ENCODE measurements at regions not wholly inside any gene's neighbourhood (a gene's known extent, or its start where the extent isn't known, plus 50 kb on each side); places are given as distances from the start of the nearest gene placed in this dataset.

- Histone ChIP-seq H3K4me3 (ENCODE audit: control insufficient read depth in 1 of 7, extremely low read depth in 1 of 7, insufficient read depth in 4 of 7, low read depth in 2 of 7, low read length in 6 of 7) (no peak overlapping the region), H3K36me3 (ENCODE audit: control insufficient read depth in 4 of 4, insufficient read depth in 4 of 4, low read length in 3 of 4) (no peaks in the 10 kb centered on the region), H3K4me1 (ENCODE audit: control extremely low read depth in 1 of 4, control insufficient read depth in 4 of 4, insufficient read depth in 4 of 4, low read length in 3 of 4) (peaks cover 4 to 27% (median 16%) of the 10 kb centered on the region in 4 experiments), H3K27me3 (replicated peaks in 2 of 5; ENCODE audit: control insufficient read depth in 4 of 5, insufficient read depth in 5 of 5, low read length in 4 of 5) (no peaks in the 10 kb centered on the region), H3K27ac (ENCODE audit: insufficient read depth in 1 of 2, low read depth in 1 of 2, low read length in 2 of 2, poor library complexity in 1 of 2, severe bottlenecking in 2 of 2) (no peak overlapping the region), H3K9me3 (ENCODE audit: control extremely low read depth in 1 of 5, control insufficient read depth in 4 of 5, insufficient read depth in 2 of 5, low read depth in 1 of 5, low read length in 4 of 5) (no peaks in the 10 kb centered on the region)
- CTCF ChIA-PET: interaction anchor here (1.5 kb wide), 1 partner anchor 333 kb away, joined by 4 read pairs; no protein-coding TSS in a partner anchor
- DNase-seq: no peak
- POLR2A ChIA-PET: no interaction called here
- WGBS (ENCODE audit: insufficient coverage): 100% methylated on average over 7 of the region's 9 CpGs
These were observed 70.9 kb upstream of the STOX2 start for GRCh38 chr4:183834252-183834651.

GRCh38 chr4:183837222-183837621, 67.9 kb upstream of the STOX2 start:
- no peak overlapping the region for H3K27ac ChIP-seq (ENCODE audit: insufficient read depth in 1 of 2, low read depth in 1 of 2, low read length in 2 of 2, poor library complexity in 1 of 2, severe bottlenecking in 2 of 2)
- ChIA-PET CTCF (no interaction called here), POLR2A (no interaction called here)
- H3K4me1 ChIP-seq (ENCODE audit: control extremely low read depth in 1 of 4, control insufficient read depth in 4 of 4, insufficient read depth in 4 of 4, low read length in 3 of 4): peaks cover 0 to 7% (median 1%) of the 10 kb centered on the region in 4 experiments
- H3K36me3 ChIP-seq (ENCODE audit: control insufficient read depth in 4 of 4, insufficient read depth in 4 of 4, low read length in 3 of 4): no peaks in the 10 kb centered on the region
- no peak for DNase-seq
- WGBS (ENCODE audit: insufficient coverage): 87% methylated on average over 5 of the region's 5 CpGs
- no peak overlapping the region for H3K4me3 ChIP-seq (ENCODE audit: control insufficient read depth in 1 of 7, extremely low read depth in 1 of 7, insufficient read depth in 4 of 7, low read depth in 2 of 7, low read length in 6 of 7)
- peaks cover 0 to 2% (median 0%) of the 10 kb centered on the region in 5 experiments for H3K27me3 ChIP-seq (replicated peaks in 2 of 5; ENCODE audit: control insufficient read depth in 4 of 5, insufficient read depth in 5 of 5, low read length in 4 of 5)
- no peaks in the 10 kb centered on the region for H3K9me3 ChIP-seq (ENCODE audit: control extremely low read depth in 1 of 5, control insufficient read depth in 4 of 5, insufficient read depth in 2 of 5, low read depth in 1 of 5, low read length in 4 of 5)

GRCh38 chr4:183838987-183839712, 66.0 kb upstream of the STOX2 start:
- ChIA-PET CTCF (no interaction called here), POLR2A (no interaction called here)
- Histone ChIP-seq H3K9me3 (ENCODE audit: control extremely low read depth in 1 of 5, control insufficient read depth in 4 of 5, insufficient read depth in 2 of 5, low read depth in 1 of 5, low read length in 4 of 5) (no peaks in the 10 kb centered on the region), H3K27me3 (replicated peaks in 2 of 5; ENCODE audit: control insufficient read depth in 4 of 5, insufficient read depth in 5 of 5, low read length in 4 of 5) (peaks cover 0 to 2% (median 0%) of the 10 kb centered on the region in 5 experiments), H3K4me1 (ENCODE audit: control extremely low read depth in 1 of 4, control insufficient read depth in 4 of 4, insufficient read depth in 4 of 4, low read length in 3 of 4) (no peaks in the 10 kb centered on the region), H3K36me3 (ENCODE audit: control insufficient read depth in 4 of 4, insufficient read depth in 4 of 4, low read length in 3 of 4) (no peaks in the 10 kb centered on the region), H3K4me3 (ENCODE audit: control insufficient read depth in 1 of 7, extremely low read depth in 1 of 7, insufficient read depth in 4 of 7, low read depth in 2 of 7, low read length in 6 of 7) (no peak overlapping the region), H3K27ac (ENCODE audit: insufficient read depth in 1 of 2, low read depth in 1 of 2, low read length in 2 of 2, poor library complexity in 1 of 2, severe bottlenecking in 2 of 2) (no peak overlapping the region)
- 58% methylated on average over 11 of the region's 16 CpGs for WGBS (ENCODE audit: insufficient coverage)
- peak in 2 of 3 donors; percentile 26 to 30 for DNase-seq

GRCh38 chr4:183840311-183840710, 64.8 kb upstream of the STOX2 start:
- DNase-seq: peak; percentile 79 to 86 (median 84)
- ChIA-PET POLR2A (no interaction called here), CTCF (interaction anchor here (0.7 to 4.4 kb wide), 8 partner anchors 13 to 328 kb away, joined by 3 to 41 read pairs (median 4); no protein-coding TSS in a partner anchor)
- Histone ChIP-seq H3K36me3 (ENCODE audit: control insufficient read depth in 4 of 4, insufficient read depth in 4 of 4, low read length in 3 of 4) (no peaks in the 10 kb centered on the region), H3K27ac (ENCODE audit: insufficient read depth in 1 of 2, low read depth in 1 of 2, low read length in 2 of 2, poor library complexity in 1 of 2, severe bottlenecking in 2 of 2) (no peak overlapping the region), H3K4me1 (ENCODE audit: control extremely low read depth in 1 of 4, control insufficient read depth in 4 of 4, insufficient read depth in 4 of 4, low read length in 3 of 4) (no peaks in the 10 kb centered on the region), H3K27me3 (replicated peaks in 2 of 5; ENCODE audit: control insufficient read depth in 4 of 5, insufficient read depth in 5 of 5, low read length in 4 of 5) (peaks cover 0 to 2% (median 0%) of the 10 kb centered on the region in 5 experiments), H3K9me3 (ENCODE audit: control extremely low read depth in 1 of 5, control insufficient read depth in 4 of 5, insufficient read depth in 2 of 5, low read depth in 1 of 5, low read length in 4 of 5) (peaks cover 0 to 2% (median 0%) of the 10 kb centered on the region in 5 experiments), H3K4me3 (ENCODE audit: control insufficient read depth in 1 of 7, extremely low read depth in 1 of 7, insufficient read depth in 4 of 7, low read depth in 2 of 7, low read length in 6 of 7) (no peak overlapping the region)
- WGBS (ENCODE audit: insufficient coverage): 0% methylated on average over 2 of the region's 5 CpGs

DNA sequence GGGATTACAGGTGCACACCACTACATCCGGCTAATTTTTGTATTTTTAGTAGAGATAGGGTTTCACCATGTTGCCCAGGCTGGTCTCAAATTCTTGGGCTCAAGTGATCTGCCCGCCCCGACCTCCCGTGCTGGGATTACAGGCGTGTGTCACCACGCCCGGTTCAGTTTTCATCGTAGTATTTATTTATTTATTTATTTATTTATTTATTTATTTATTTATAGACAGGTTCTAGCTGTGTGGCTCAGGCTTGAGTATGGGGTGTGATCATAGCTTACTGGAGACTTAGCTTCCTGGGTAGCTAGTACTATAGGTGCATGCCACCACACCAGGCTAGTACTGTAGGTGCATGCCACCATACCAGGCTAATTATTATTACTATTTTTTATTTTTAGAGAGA, 64.1 kb upstream of the STOX2 start:
- peaks cover 0 to 3% (median 0%) of the 10 kb centered on the region in 5 experiments for H3K9me3 ChIP-seq (ENCODE audit: control extremely low read depth in 1 of 5, control insufficient read depth in 4 of 5, insufficient read depth in 2 of 5, low read depth in 1 of 5, low read length in 4 of 5)
- no peak overlapping the region for H3K27ac ChIP-seq (ENCODE audit: insufficient read depth in 1 of 2, low read depth in 1 of 2, low read length in 2 of 2, poor library complexity in 1 of 2, severe bottlenecking in 2 of 2)
- H3K4me3 ChIP-seq (ENCODE audit: control insufficient read depth in 1 of 7, extremely low read depth in 1 of 7, insufficient read depth in 4 of 7, low read depth in 2 of 7, low read length in 6 of 7): no peak overlapping the region
- no peaks in the 10 kb centered on the region for H3K4me1 ChIP-seq (ENCODE audit: control extremely low read depth in 1 of 4, control insufficient read depth in 4 of 4, insufficient read depth in 4 of 4, low read length in 3 of 4)
- no peaks in the 10 kb centered on the region for H3K36me3 ChIP-seq (ENCODE audit: control insufficient read depth in 4 of 4, insufficient read depth in 4 of 4, low read length in 3 of 4)
- WGBS (ENCODE audit: insufficient coverage): 100% methylated on average over 1 of the region's 8 CpGs
- CTCF ChIA-PET: interaction anchor here (0.7 to 4.4 kb wide), 12 partner anchors 14 to 327 kb away, joined by 3 to 41 read pairs (median 3); no protein-coding TSS in a partner anchor
- no peak for DNase-seq
- POLR2A ChIA-PET: no interaction called here
- peaks cover 0 to 2% (median 0%) of the 10 kb centered on the region in 5 experiments for H3K27me3 ChIP-seq (replicated peaks in 2 of 5; ENCODE audit: control insufficient read depth in 4 of 5, insufficient read depth in 5 of 5, low read length in 4 of 5)

DNA sequence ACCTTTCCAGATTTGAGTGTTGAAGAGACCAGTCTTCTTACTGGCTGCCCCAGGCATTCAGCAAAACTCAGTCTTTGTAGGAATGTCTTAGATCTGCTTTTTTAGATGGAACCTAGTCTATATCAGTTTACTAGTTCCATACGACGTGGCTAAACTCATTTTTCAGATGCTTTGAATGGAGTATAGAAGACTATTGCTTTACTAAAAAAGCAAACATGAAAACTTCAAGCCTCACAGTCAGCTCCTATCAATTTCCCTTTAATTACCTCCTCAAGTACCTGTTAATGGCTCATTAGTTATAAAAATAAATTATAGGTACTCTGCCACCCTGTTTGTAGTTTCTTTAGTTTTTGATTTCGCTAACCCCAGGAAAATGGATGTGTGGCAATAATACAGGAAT, 63.0 kb upstream of the STOX2 start:
- POLR2A ChIA-PET: no interaction called here

DNA sequence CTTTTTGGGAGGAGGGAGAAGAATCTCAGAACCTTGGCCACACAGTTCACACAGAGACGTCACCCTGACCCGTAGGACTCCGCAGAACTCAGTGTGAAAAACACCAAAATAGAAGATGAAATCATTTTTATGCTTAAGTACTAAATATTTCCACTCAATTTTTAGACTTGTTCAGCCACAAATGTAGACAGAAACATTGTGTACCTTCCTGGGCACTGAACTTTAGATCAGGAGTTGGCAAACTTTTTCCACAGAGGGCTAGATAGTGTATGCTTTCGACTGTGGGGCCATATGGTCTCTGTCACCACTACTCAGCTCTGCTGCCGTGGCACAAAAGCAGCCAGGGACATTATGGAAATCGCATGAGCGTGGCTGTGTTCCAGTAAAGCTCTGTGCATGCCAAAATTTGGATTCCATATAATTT, 61.8 kb upstream of the STOX2 start:
- Histone ChIP-seq H3K9me3 (ENCODE audit: control extremely low read depth in 1 of 5, control insufficient read depth in 4 of 5, insufficient read depth in 2 of 5, low read depth in 1 of 5, low read length in 4 of 5) (peaks cover 4 to 19% (median 6%) of the 10 kb centered on the region in 5 experiments), H3K27ac (ENCODE audit: insufficient read depth in 1 of 2, low read depth in 1 of 2, low read length in 2 of 2, poor library complexity in 1 of 2, severe bottlenecking in 2 of 2) (no peak overlapping the region), H3K4me3 (ENCODE audit: control insufficient read depth in 1 of 7, extremely low read depth in 1 of 7, insufficient read depth in 4 of 7, low read depth in 2 of 7, low read length in 6 of 7) (no peak overlapping the region), H3K27me3 (replicated peaks in 2 of 5; ENCODE audit: control insufficient read depth in 4 of 5, insufficient read depth in 5 of 5, low read length in 4 of 5) (peaks cover 0 to 2% (median 0%) of the 10 kb centered on the region in 5 experiments), H3K36me3 (ENCODE audit: control insufficient read depth in 4 of 4, insufficient read depth in 4 of 4, low read length in 3 of 4) (no peaks in the 10 kb centered on the region), H3K4me1 (ENCODE audit: control extremely low read depth in 1 of 4, control insufficient read depth in 4 of 4, insufficient read depth in 4 of 4, low read length in 3 of 4) (no peaks in the 10 kb centered on the region)
- ChIA-PET CTCF (interaction anchor here (4.4 kb wide), 1 partner anchor 325 kb away, joined by 41 read pairs; no protein-coding TSS in a partner anchor), POLR2A (no interaction called here)
- DNase-seq: no peak
- 100% methylated on average over 1 of the region's 7 CpGs for WGBS (ENCODE audit: insufficient coverage)

More for the DNA sequence above, 63.0 kb upstream of the STOX2 start:
- DNase-seq: no peak
- Histone ChIP-seq H3K27ac (ENCODE audit: insufficient read depth in 1 of 2, low read depth in 1 of 2, low read length in 2 of 2, poor library complexity in 1 of 2, severe bottlenecking in 2 of 2) (no peak overlapping the region), H3K36me3 (ENCODE audit: control insufficient read depth in 4 of 4, insufficient read depth in 4 of 4, low read length in 3 of 4) (no peaks in the 10 kb centered on the region), H3K9me3 (ENCODE audit: control extremely low read depth in 1 of 5, control insufficient read depth in 4 of 5, insufficient read depth in 2 of 5, low read depth in 1 of 5, low read length in 4 of 5) (peaks cover 3 to 10% (median 5%) of the 10 kb centered on the region in 5 experiments), H3K4me1 (ENCODE audit: control extremely low read depth in 1 of 4, control insufficient read depth in 4 of 4, insufficient read depth in 4 of 4, low read length in 3 of 4) (no peaks in the 10 kb centered on the region), H3K4me3 (ENCODE audit: control insufficient read depth in 1 of 7, extremely low read depth in 1 of 7, insufficient read depth in 4 of 7, low read depth in 2 of 7, low read length in 6 of 7) (no peak overlapping the region), H3K27me3 (replicated peaks in 2 of 5; ENCODE audit: control insufficient read depth in 4 of 5, insufficient read depth in 5 of 5, low read length in 4 of 5) (peaks cover 0 to 2% (median 0%) of the 10 kb centered on the region in 5 experiments)
- no CpG with 5 or more reads among the region's 3 CpGs for WGBS (ENCODE audit: insufficient coverage)
- CTCF ChIA-PET: interaction anchor here (0.9 to 4.4 kb wide), 7 partner anchors 28 to 326 kb away, joined by 3 to 41 read pairs (median 3); no protein-coding TSS in a partner anchor

All from common myeloid progenitor, CD34-positive (primary cell).